Gastrocnemius medialis (tissue), 4 donors: ENCODE measurements at regions not wholly inside any gene's neighbourhood (a gene's known extent, or its start where the extent isn't known, plus 50 kb on each side); places are given as distances from the start of the nearest gene placed in this dataset.

ENCODE experiments used
- ATAC-seq, 2 donors: fragments of 150-250 bp; one replicate each; pipeline ENCODE4 v1.9.1; 2016
- DNase-seq, 2 donors: peaks; one replicate each; pipeline ENCODE4 v3.0.0-alpha.2; 2019
- H3K27ac ChIP-seq, 4 donors: fragments of 200-600 bp; sonication (generic); 1 replicate in 1 of 4; 2 replicates in 3 of 4; pipeline ENCODE4 v1.5.1; 2016 to 2018; ENCODE audit warnings: mild to moderate bottlenecking in 2 of 4, moderate library complexity in 1 of 4
- H3K27me3 ChIP-seq, 3 donors: fragments of 200-600 bp; sonication (generic) in 2 of 3; 1 replicate in 1 of 3; 2 replicates in 2 of 3; pipeline versions ENCODE4 v1.5.1 to v1.6.0; 2016 to 2019; ENCODE audit warnings: mild to moderate bottlenecking in 1 of 3, moderate library complexity in 1 of 3
- H3K36me3 ChIP-seq, 2 donors: fragments of 200-600 bp; sonication (generic) in 1 of 2; one replicate each; pipeline ENCODE4 v1.5.1; 2017 to 2018
- H3K4me1 ChIP-seq, 2 donors: fragments of 200-600 bp; sonication (generic) in 1 of 2; one replicate each; pipeline ENCODE4 v1.5.1; 2016 to 2017; ENCODE audit warnings: mild to moderate bottlenecking in 2 of 2
- H3K4me3 ChIP-seq, 4 donors: fragments of 200-600 bp; sonication (generic) in 3 of 4; 1 replicate in 1 of 4; 2 replicates in 3 of 4; pipeline ENCODE4 v1.5.1; 2016 to 2019; ENCODE audit warnings: mild to moderate bottlenecking in 2 of 4
- H3K9me3 ChIP-seq, 3 donors: fragments of 200-600 bp; sonication (generic) in 2 of 3; 1 replicate in 1 of 3; 2 replicates in 2 of 3; pipeline ENCODE4 v1.5.1; 2016 to 2019
- POLR2A ChIP-seq, 2 donors: fragments of 450-650 bp; IDR thresholded peaks; one replicate each; pipeline ENCODE4 v1.6.1; 2017; ENCODE audit warnings: antibody characterized with exemption in 2 of 2, mild to moderate bottlenecking in 2 of 2, moderate library complexity in 2 of 2
- in situ Hi-C, 4 donors: fragments of 200-750 bp; cut with MboI; loops; one replicate each; pipeline versions ENCODE4 v1.15.0 to v1.8.0; 2017; ENCODE audit warnings: low sequenced_read_pairs in 4 of 4
- intact Hi-C: fragments of 100-400 bp; cut with DNase I; formaldehyde crosslinking; loops from one replicate; pipeline ENCODE4 v1.15.1; 2023; ENCODE audit warnings: low total_unique reads
- TF ChIP-seq, protein P1 (sequence below), 5 experiments: fragments of 450-650 bp in 3 of 5; fragments of 200-600 bp in 2 of 5; sonication (generic) in 2 of 5; IDR thresholded peaks in 4 of 5; conservative IDR thresholded peaks in 1 of 5; 1 replicate in 4 of 5; 2 replicates in 1 of 5; pipeline ENCODE4 v1.5.1; 2016 to 2019; ENCODE audit warnings: antibody characterized with exemption in 5 of 5, mild to moderate bottlenecking in 3 of 5, moderate library complexity in 3 of 5

DNA sequence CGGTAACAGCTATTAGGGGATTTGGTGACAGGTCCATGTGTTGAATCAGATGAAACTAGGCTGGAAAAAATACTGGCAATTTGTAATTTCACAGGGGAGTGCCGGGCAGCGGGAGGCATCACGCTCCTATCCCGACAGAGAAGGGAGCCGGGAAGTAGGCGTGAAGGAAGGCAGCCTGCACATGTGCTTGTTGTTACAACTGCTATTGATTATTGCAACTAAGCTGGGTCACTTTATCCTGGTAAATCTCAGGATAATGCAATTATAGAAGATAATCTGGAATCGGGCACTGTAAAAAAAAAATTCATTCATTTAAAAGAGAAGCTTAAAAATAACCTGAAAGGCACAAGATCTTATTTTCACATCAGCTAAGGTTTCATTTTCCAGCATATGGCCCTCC is 180.6 kb downstream of the FOXL1 start:
- H3K9me3 ChIP-seq, result no peaks in the 10 kb centered on the region
- H3K27ac ChIP-seq, result no peak overlapping the region
- in situ Hi-C loops (loop anchor here in 3 of 4 donors (10.0 to 25.0 kb wide), 2 partner anchors 172 to 174 kb away; partner anchors contain the start of gene FOXL1 (in 2 of the 3)), intact Hi-C loops (no loop called here)
- TF ChIP-seq, protein P1, sequence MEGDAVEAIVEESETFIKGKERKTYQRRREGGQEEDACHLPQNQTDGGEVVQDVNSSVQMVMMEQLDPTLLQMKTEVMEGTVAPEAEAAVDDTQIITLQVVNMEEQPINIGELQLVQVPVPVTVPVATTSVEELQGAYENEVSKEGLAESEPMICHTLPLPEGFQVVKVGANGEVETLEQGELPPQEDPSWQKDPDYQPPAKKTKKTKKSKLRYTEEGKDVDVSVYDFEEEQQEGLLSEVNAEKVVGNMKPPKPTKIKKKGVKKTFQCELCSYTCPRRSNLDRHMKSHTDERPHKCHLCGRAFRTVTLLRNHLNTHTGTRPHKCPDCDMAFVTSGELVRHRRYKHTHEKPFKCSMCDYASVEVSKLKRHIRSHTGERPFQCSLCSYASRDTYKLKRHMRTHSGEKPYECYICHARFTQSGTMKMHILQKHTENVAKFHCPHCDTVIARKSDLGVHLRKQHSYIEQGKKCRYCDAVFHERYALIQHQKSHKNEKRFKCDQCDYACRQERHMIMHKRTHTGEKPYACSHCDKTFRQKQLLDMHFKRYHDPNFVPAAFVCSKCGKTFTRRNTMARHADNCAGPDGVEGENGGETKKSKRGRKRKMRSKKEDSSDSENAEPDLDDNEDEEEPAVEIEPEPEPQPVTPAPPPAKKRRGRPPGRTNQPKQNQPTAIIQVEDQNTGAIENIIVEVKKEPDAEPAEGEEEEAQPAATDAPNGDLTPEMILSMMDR (IDR thresholded peaks at IDR 0.05 in 4 of 5, conservative IDR thresholded peaks at IDR 0.05 in 1 of 5), result no peak
- TF ChIP-seq POLR2A (IDR thresholded peaks at IDR 0.05), result no peak
- peaks cover 19 to 55% (median 28%) of the 10 kb centered on the region in 3 donors for H3K27me3 ChIP-seq
- no peak overlapping the region for H3K4me3 ChIP-seq
- no peak for ATAC-seq
- no peak for DNase-seq
- no peaks in the 10 kb centered on the region for H3K36me3 ChIP-seq
- no peaks in the 10 kb centered on the region for H3K4me1 ChIP-seq

DNA sequence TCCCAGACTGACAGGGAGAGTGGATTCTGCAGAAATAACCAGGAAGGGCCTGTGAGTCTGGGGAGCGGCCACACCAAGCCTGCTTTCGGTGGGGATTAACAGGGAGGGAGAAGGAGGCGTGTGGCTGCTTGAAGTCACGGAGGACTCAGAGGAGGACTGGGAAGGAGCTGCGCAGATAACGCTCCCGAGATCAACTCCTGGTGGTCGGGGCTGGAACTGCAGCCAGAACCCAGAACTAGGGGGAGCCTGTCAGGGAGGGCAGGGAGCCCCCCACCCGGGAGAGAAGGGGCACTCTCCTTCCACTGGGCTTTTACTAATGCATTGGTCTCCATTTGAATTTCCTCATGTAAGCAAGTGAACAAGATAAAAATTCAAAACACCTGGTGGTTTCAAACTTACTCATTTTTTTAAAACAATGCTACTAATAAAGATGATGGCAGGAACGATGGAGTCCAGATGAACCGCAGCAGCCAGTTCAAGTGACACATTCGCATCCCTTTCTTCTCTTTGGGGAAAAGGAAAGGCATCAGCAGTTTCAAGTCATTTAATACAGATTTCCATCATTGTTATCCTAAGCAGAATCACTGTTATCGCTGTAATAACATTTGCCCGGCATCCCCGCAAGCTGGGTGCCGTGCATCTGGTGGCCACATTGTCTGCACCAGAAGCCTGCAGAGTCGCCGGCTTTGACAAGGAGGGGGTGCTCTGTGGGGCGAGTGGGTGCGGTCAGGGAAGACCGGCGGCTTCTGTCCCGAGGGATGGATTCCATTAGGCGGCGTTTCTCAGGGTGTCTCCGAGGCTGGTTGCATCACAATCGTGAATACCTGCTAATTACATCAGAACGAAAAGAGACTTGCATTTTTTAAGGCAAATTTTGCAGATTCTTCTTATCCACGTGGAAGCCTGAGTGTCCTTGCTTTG is 183.0 kb downstream of the FOXL1 start:
- H3K27me3 ChIP-seq, result peaks cover 19 to 58% (median 38%) of the 10 kb centered on the region in 3 donors
- H3K4me3 ChIP-seq, result no peak overlapping the region
- intact Hi-C loops, result loop anchor here (2.0 to 5.0 kb wide), 2 partner anchors 187 to 301 kb away; no protein-coding TSS in a partner anchor
- H3K36me3 ChIP-seq, result no peaks in the 10 kb centered on the region
- ATAC-seq (peak; percentile 53 to 62), DNase-seq (no peak)
- H3K27ac ChIP-seq, result no peak overlapping the region
- TF ChIP-seq POLR2A (IDR thresholded peaks at IDR 0.05), result no peak
- TF ChIP-seq, protein P1 (IDR thresholded peaks at IDR 0.05 in 4 of 5, conservative IDR thresholded peaks at IDR 0.05 in 1 of 5), result peak; percentile 44 to 76 (median 72)
- H3K4me1 ChIP-seq, result no peaks in the 10 kb centered on the region
- no peaks in the 10 kb centered on the region for H3K9me3 ChIP-seq
- in situ Hi-C loops, result loop anchor here in 2 of 4 donors (10.0 to 25.0 kb wide), 2 partner anchors 174 to 303 kb away; partner anchors contain the start of gene FOXL1 (in 2 of the 2)

DNA sequence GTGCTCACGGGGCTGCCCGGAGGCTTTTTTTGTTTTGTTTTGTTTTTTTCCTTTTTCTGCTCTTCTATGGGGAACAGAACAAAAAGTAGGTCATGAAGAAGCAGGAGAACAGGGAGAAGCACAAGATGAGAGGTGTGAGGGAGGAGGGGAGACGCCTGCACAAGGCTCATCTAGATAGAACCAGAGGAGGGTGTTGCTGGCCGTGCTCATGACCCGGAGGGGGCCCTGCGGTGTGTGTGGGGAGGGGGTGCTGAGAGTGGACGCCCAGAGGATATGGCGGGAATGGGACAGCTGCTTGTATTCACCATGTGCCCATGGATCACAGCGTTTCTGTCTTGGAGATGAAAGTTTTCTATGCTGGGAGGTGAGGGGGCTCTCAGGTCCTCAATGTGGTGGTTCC is 183.7 kb downstream of the FOXL1 start:
- in situ Hi-C loops, result loop anchor here in 2 of 4 donors (10.0 to 25.0 kb wide), 2 partner anchors 175 to 303 kb away; partner anchors contain the start of gene FOXL1 (in 2 of the 2)
- H3K27me3 ChIP-seq, result peaks cover 19 to 58% (median 38%) of the 10 kb centered on the region in 3 donors
- intact Hi-C loops, result loop anchor here (5.0 kb wide), 1 partner anchor 300 kb away; no protein-coding TSS in a partner anchor
- ATAC-seq (no peak), DNase-seq (no peak)
- no peaks in the 10 kb centered on the region for H3K4me1 ChIP-seq
- TF ChIP-seq POLR2A (IDR thresholded peaks at IDR 0.05), result no peak
- TF ChIP-seq, protein P1 (IDR thresholded peaks at IDR 0.05 in 4 of 5, conservative IDR thresholded peaks at IDR 0.05 in 1 of 5), result no peak
- H3K4me3 ChIP-seq, result no peak overlapping the region
- no peaks in the 10 kb centered on the region for H3K9me3 ChIP-seq
- H3K36me3 ChIP-seq, result no peaks in the 10 kb centered on the region
- no peak overlapping the region for H3K27ac ChIP-seq

DNA sequence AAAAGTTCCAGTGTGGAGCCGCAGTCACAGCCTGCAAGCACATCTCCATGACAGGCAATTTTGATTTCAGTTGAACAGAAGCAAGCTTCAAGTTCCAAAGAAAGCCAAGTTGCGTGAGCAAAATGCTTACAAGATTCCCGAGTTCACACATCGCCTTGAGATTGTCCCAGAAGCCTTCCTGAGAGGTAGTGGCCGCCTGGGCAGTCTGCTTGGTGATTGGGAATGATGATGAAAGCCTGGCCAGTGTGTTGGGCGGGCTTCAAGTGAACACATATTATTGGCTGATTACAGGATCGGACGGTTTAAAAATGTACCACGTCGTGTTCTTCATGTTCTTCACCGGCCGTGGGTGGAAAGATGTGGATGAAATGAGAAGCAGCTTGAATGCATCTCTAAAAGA is 185.5 kb downstream of the FOXL1 start:
- Histone ChIP-seq H3K4me3 (no peak overlapping the region), H3K36me3 (no peaks in the 10 kb centered on the region), H3K27ac (no peak overlapping the region), H3K27me3 (peaks cover 20 to 46% (median 45%) of the 10 kb centered on the region in 3 donors), H3K4me1 (no peaks in the 10 kb centered on the region), H3K9me3 (no peaks in the 10 kb centered on the region)
- intact Hi-C loops (loop anchor here (5.0 kb wide), 1 partner anchor 298 kb away; no protein-coding TSS in a partner anchor), in situ Hi-C loops (loop anchor here in 2 of 4 donors (10.0 to 25.0 kb wide), 2 partner anchors 177 to 301 kb away; partner anchors contain the start of gene FOXL1 (in 2 of the 2))
- DNase-seq (no peak), ATAC-seq (no peak)
- TF ChIP-seq POLR2A (IDR thresholded peaks at IDR 0.05), result no peak
- TF ChIP-seq, protein P1 (IDR thresholded peaks at IDR 0.05 in 4 of 5, conservative IDR thresholded peaks at IDR 0.05 in 1 of 5), result no peak
